SK-N-MC (cell line): ENCODE measurements at regions not wholly inside any gene's neighbourhood (a gene's known extent, or its start where the extent isn't known, plus 50 kb on each side); places are given as distances from the start of the nearest gene placed in this dataset.

Experiments used
- FOXP2 ChIP-seq: optimal IDR thresholded peaks from 2 replicates; pipeline ENCODE3; 2011; ENCODE audit warnings: mild to moderate bottlenecking, moderate library complexity; ENCODE audit not compliant: insufficient read depth; ENCODE audit errors: extremely low read length, control extremely low read depth
- POLR2AphosphoS5 ChIP-seq: IDR thresholded peaks from 2 replicates; pipeline ENCODE4 v1.6.1; 2012; ENCODE audit warnings: mild to moderate bottlenecking, low read depth, low read length, borderline replicate concordance

GRCh38 chr2:122157158-122157557, 401.7 kb downstream of the TSN start:
- TF ChIP-seq FOXP2, result no peak
- TF ChIP-seq POLR2AphosphoS5, result no peak
